ES-I3 (cell line): ENCODE measurements at regions not wholly inside any gene's neighbourhood (a gene's known extent, or its start where the extent isn't known, plus 50 kb on each side); places are given as distances from the start of the nearest gene placed in this dataset.

Experiments
- H3K36me3 ChIP-seq: 2 replicates; pipeline ENCODE4 v1.6.1; 2013; ENCODE audit warnings: mild to moderate bottlenecking, low read length, control low read depth, moderate library complexity; ENCODE audit not compliant: insufficient read depth
- H3K4me1 ChIP-seq: 2 replicates; pipeline ENCODE4 v1.6.1; 2013; ENCODE audit warnings: mild to moderate bottlenecking, control low read depth, low read length; ENCODE audit not compliant: insufficient read depth
- H3K9ac ChIP-seq: 2 replicates; pipeline ENCODE4 v1.6.1; 2013; ENCODE audit warnings: low read depth, mild to moderate bottlenecking, low read length, moderate library complexity
- H3K9me3 ChIP-seq: 2 replicates; pipeline ENCODE4 v1.6.1; 2013; ENCODE audit warnings: mild to moderate bottlenecking, low read length, moderate library complexity; ENCODE audit not compliant: control insufficient read depth, insufficient read depth

DNA sequence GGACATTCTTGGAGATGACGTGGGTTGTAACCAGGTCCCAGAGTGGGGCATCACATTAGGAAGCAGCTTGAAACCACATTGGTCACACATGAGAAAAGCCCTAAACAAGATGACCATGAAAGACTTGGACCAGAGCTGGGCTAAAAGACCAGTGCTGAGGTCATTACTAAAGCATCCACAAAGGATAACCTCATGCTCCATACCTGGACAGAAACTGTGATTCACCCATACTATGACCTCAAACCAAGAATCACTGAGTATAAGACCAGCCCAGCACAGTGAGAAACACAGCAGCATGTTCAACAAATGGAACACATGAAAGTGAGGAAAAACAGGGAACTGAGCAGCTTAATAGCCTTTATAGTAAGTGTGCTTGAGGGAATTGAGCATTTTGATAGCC, 635.5 kb upstream of the NETO1 start:
- H3K36me3 ChIP-seq: no peaks in the 10 kb centered on the region
- H3K9ac ChIP-seq: no peak overlapping the region
- H3K4me1 ChIP-seq: no peaks in the 10 kb centered on the region
- no peaks in the 10 kb centered on the region for H3K9me3 ChIP-seq

DNA sequence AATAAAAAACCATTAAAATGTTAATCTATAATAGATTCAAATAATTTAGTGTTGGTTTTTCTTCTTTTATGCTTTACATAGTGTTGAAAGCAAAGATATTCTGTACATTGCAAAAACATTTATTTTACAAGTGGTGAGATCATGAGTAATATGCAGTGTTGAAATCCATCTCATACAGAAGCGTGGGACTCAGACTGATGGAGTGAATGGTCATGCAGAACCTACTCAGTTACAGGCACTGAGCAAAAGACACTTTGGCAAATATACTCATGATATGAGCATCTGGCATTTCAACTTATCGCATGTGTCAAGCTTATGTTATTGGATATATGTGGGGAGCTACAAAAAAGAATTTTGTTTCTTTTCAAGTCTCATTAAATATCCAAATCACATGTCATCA, 620.2 kb upstream of the NETO1 start:
- Histone ChIP-seq H3K4me1 (no peaks in the 10 kb centered on the region), H3K9me3 (no peaks in the 10 kb centered on the region), H3K36me3 (no peaks in the 10 kb centered on the region), H3K9ac (no peak overlapping the region)

DNA sequence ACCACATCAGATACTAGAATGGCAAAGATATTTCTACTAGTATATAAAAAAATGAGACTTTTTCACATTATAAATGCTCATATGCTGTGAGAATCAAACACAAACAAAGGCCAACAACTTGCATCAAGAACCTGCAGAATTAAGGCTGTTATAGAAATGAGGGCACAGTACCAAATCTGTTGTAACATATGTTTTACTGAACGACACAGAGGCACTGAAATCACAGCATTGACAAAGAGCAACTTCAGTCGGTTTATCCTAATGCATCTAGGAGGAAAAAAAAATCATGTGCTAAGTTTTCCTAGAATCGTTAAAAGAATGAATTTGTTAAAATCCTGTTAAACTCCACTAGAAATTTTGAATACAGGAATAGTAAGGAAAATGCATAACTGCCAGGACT, 617.4 kb upstream of the NETO1 start:
- Histone ChIP-seq H3K9me3 (no peaks in the 10 kb centered on the region), H3K36me3 (no peaks in the 10 kb centered on the region), H3K4me1 (no peaks in the 10 kb centered on the region), H3K9ac (no peak overlapping the region)

DNA sequence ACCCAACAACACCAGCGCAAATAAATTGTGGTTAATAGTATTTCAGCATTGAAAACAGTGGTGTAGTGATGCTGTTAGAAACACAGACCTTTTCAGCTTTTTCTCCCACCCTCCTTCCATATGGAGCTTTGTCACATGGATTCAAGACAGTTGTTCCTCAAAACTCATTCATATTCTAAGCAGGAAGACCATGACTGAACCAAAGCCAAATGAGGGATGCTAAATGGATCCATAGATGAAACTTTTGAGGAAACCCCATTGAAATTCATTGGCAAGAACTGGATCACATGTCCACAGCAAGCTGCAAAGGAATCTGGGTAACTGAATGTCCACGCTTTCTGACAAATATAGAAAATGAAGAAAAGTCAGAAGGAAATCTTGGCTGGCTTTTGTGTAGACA, 615.1 kb upstream of the NETO1 start:
- Histone ChIP-seq H3K9me3 (no peaks in the 10 kb centered on the region), H3K4me1 (no peaks in the 10 kb centered on the region), H3K9ac (no peak overlapping the region), H3K36me3 (no peaks in the 10 kb centered on the region)

DNA sequence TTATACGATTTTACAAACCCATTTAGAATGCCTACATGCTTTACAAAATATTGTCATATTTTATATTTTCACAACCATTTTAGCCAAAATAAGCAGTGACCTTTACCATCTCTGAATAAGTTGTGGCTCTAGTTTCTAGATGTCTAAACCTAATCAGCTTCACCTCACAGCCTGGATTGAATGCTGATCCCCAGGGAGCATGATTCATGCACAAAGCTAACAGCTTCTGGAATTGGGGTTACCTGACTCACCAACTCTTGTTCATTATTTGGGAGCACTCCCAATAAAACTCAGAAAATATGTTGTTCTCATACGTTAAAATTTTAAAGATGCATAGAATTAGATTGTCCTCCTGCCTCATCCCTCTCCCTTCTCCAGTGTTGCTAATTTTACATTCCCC, 611.7 kb upstream of the NETO1 start:
- no peak overlapping the region for H3K9ac ChIP-seq
- H3K36me3 ChIP-seq: no peaks in the 10 kb centered on the region
- no peaks in the 10 kb centered on the region for H3K4me1 ChIP-seq
- H3K9me3 ChIP-seq: peaks cover 10% of the 10 kb centered on the region; the same call in 1 of the 2 replicates

DNA sequence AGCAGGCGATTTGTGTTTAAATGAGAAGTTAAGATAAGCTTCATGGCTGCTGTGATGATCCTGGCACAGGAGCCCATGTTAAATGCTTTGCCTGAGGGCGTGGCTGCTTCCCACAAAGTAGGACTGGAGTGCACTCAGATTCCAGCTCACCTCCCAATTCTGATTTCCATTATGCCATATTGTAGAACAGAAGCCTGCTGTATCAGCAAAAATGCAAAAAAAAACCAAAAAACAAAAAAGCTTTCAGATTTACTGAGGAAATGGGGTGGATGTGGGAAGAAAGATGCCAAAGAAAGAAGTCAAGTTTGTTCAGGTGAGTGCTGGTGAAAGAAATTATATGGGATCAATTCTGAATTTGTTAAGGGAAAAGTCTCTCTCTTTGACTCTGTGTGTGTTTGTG, 610.4 kb upstream of the NETO1 start:
- H3K9ac ChIP-seq: no peak overlapping the region
- peaks cover 10% of the 10 kb centered on the region; the same call in 1 of the 2 replicates for H3K9me3 ChIP-seq
- no peaks in the 10 kb centered on the region for H3K36me3 ChIP-seq
- H3K4me1 ChIP-seq: no peaks in the 10 kb centered on the region

DNA sequence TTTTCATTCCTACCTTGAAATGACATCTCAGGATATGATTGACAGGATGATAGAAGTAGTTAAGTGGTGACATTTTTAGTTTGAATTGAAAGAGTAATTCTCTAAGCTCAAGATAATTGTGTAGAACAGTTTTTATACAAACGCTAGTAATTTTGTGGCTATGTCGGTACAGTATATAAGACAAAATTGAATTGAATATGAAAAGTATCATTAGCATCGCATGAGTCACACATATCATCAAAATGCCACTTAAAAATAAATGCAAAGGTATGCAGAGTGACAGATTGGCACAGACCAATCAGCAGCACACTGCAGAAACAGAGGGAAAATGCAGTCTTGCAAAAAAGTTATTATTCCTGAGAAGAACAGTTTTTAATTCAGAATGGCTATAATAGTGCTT, 608.2 kb upstream of the NETO1 start:
- Histone ChIP-seq H3K4me1 (no peaks in the 10 kb centered on the region), H3K36me3 (no peaks in the 10 kb centered on the region), H3K9me3 (peaks cover 10% of the 10 kb centered on the region; the same call in 1 of the 2 replicates)

DNA sequence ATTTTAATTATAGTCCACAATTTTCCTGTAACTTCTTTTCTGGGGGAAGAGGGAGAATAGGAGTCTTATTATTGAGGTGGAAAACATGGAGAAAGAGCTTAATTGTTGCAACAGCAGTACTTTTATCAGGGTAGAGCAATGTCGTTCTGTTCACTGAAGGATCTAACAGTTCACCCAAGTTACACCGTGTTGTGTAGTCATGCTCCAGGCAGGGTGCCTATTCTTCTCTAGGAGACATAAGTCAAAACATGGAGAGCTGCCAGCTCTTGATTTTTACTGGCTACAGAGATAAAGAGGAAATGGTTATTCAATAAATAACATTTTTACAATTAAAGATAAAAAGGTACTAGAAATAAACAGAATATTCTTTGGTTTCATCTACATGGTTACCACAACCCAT, 594.3 kb upstream of the NETO1 start:
- no peaks in the 10 kb centered on the region for H3K36me3 ChIP-seq
- H3K4me1 ChIP-seq: no peaks in the 10 kb centered on the region
- H3K9me3 ChIP-seq: no peaks in the 10 kb centered on the region
- H3K9ac ChIP-seq: no peak overlapping the region

More for the DNA sequence above, 608.2 kb upstream of the NETO1 start:
- H3K9ac ChIP-seq: no peak overlapping the region

DNA sequence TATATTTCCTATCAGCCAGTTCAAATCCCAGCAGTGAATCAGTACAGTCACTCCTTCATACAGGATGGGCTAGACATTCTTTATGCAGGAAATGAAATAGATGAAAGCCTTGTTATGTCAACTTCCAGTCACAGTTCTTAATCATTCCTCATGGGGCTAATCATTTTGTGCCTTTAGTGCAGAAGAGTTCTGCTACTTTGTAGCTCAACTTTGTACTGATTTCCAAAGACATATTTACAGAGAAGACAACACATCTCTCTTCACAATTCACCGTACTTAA, 593.9 kb upstream of the NETO1 start:
- no peaks in the 10 kb centered on the region for H3K4me1 ChIP-seq
- no peaks in the 10 kb centered on the region for H3K9me3 ChIP-seq
- H3K36me3 ChIP-seq: no peaks in the 10 kb centered on the region
- H3K9ac ChIP-seq: no peak overlapping the region

DNA sequence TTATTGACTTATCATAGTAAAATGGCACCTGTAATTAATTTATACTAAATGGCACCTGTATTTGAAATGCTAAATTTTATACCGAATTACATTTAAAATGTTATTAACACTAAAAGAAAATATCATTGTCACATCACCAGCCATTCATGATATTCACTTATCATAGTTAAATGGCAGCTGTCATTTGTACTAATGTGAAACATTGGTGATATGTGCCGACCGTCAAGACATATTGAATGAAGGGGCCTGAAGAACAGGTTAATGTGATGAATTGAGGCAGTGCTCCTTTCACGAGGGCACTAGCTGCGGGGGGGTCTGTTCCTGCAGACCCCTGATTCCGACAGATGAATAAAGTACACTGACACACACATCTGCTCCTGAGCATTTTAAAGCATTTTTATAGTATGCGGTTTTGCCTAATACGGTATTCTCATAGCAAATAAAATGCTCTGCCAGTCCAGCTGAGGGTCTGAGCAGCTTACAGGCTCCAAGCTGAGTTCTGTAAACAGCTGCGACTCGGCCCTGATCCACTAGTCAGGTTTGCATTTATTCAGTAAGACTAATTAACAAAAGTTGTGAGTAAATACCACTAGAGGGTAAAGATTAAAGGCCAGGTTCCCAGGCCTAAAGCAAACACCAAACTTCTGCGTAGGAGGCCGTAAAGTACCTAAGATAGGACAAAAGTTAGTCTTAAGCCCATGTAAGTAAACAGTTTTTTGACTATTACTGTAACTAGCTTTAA, 593.4 kb upstream of the NETO1 start:
- Histone ChIP-seq H3K36me3 (no peaks in the 10 kb centered on the region), H3K4me1 (no peaks in the 10 kb centered on the region), H3K9ac (no peak overlapping the region), H3K9me3 (no peaks in the 10 kb centered on the region)

DNA sequence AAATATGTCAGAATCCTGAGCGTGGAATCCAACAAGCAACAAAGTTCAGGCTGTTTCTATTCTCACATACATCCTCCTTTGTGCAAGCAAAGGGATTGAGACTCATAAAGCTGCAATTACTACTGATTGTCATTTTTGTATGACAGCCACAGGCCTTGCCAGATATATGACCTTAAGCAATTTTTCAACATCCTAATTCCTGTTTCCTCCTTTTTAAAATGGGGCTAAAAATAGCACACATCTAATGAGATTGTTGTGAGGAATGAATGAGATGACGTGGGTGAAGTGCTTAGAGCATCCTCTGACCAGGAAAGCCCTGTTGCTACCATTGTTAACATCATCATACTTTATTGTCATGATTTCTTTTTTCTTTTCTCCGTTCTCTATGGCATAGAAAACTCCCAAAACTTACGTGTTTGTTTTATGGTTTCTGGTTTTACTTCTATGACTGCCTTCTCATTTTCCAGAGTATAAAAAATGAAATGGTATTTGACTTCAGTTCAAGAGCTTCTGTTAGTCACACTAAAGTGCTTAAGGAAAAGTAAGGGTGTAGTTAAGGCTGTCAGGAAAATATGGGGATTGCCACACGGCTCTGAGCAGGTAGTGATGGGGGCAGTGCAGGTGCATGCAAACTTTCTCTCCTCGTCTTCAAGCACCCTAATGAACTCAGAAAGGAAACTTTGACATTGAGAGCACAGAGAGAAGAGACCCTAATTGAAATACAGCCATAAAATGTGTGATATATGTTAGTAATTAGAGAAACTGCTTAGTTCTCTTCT, 590.6 kb upstream of the NETO1 start:
- no peaks in the 10 kb centered on the region for H3K4me1 ChIP-seq
- no peak overlapping the region for H3K9ac ChIP-seq
- no peaks in the 10 kb centered on the region for H3K9me3 ChIP-seq
- no peaks in the 10 kb centered on the region for H3K36me3 ChIP-seq

DNA sequence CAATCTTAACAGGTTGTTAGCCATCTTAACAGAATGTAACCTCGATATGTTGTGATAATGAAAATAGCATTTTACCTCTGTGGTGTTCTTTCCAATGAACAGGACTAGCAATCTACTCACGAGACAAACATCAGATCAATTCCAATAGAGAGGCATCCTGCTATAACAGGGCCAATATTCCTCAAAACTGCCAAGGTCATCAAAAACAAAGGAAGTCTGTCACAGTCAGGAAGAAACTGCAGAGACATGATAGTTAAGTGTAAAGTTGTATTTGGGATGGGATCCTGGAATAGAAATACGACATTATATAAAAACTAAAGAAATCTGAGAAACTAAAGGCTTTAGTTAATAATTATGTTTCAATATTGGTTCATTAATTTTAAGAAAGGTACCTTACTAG, 588.9 kb upstream of the NETO1 start:
- Histone ChIP-seq H3K9me3 (no peaks in the 10 kb centered on the region), H3K4me1 (no peaks in the 10 kb centered on the region), H3K36me3 (no peaks in the 10 kb centered on the region), H3K9ac (no peak overlapping the region)

DNA sequence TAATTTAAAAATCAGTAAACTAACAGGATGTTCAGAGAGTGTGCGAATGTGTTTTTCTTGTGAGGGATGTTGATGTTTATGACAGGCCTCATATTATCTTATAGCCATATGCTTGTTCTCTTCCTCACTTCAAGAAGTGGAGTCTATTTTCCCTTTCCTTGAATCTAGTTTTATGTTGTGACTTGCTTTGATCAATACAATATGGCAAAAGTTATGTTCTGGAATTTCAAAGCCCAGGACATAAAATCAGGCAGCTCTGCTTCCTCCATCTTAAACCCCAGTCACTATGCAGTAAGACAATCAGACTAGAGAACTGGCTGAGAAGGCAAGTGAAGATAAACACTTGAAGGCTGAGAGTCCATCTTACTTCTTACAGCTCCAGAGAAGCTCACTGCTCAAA, 585.1 kb upstream of the NETO1 start:
- no peaks in the 10 kb centered on the region for H3K36me3 ChIP-seq
- H3K4me1 ChIP-seq: no peaks in the 10 kb centered on the region
- no peak overlapping the region for H3K9ac ChIP-seq
- H3K9me3 ChIP-seq: no peaks in the 10 kb centered on the region

DNA sequence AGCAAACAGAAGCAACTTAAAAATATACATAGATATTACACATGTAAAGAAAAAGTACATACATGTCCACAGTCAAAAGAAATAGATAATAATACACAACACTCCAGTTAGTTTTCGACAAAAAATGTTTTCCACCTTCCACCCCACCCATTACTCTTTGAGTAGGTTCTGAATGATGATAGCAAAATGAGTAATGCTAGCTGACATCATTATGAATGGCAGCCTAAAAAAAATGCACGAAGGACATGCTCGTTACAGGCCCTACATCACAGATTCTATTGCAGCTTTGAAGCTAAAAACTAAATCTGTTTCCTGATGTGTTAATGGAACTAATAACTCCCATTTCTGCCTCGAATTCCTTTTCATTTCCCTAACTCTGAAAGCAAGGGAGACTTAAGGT, 578.7 kb upstream of the NETO1 start:
- no peaks in the 10 kb centered on the region for H3K9me3 ChIP-seq
- no peaks in the 10 kb centered on the region for H3K4me1 ChIP-seq
- H3K9ac ChIP-seq: no peak overlapping the region
- no peaks in the 10 kb centered on the region for H3K36me3 ChIP-seq

DNA sequence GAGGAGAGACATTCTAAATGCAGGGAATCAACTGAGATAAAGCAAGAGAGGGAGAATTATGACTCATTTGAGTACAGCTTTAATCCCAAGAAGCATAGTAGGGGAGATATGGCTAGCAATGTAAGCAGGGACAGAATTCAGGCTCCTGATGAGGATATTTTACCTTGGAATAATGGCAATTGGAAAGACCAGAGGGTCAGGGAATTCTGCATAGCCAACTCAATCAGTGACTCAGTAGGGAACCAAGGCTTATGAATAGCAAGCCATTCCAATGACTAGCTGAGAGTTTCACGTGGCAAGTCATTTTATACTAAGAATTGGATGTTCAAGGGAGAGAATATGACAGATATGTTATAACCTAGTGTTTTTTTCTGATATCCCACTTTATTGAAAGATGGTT, 563.8 kb upstream of the NETO1 start:
- no peaks in the 10 kb centered on the region for H3K9me3 ChIP-seq
- no peaks in the 10 kb centered on the region for H3K36me3 ChIP-seq
- peaks cover 16% of the 10 kb centered on the region; the same call in 1 of the 2 replicates for H3K4me1 ChIP-seq
- no peak overlapping the region for H3K9ac ChIP-seq
